GM19463 (cell line): ENCODE measurements at regions not wholly inside any gene's neighbourhood (a gene's known extent, or its start where the extent isn't known, plus 50 kb on each side); places are given as distances from the start of the nearest gene placed in this dataset.

Experiments
- ATAC-seq: cut with Tn5 transposase; IDR thresholded peaks from one replicate; pipeline ENCODE4 v1.9.1; 2021; ENCODE audit warnings: mild to moderate bottlenecking, moderate library complexity; ENCODE audit not compliant: unreplicated experiment

GRCh38 chr21:20661246-20661645 lies 337.0 kb upstream of the NCAM2 start:
- ATAC-seq, result no peak

GRCh38 chr21:20661745-20662422 lies 336.3 kb upstream of the NCAM2 start:
- ATAC-seq, result no peak

- no peak for ATAC-seq
These were observed 335.7 kb upstream of the NCAM2 start for GRCh38 chr21:20662514-20662913.

- no peak for ATAC-seq
These were observed 330.3 kb upstream of the NCAM2 start for GRCh38 chr21:20667931-20668330.

GRCh38 chr21:20685475-20685874 lies 312.7 kb upstream of the NCAM2 start:
- ATAC-seq, result no peak

- ATAC-seq, result no peak
These were observed 299.6 kb upstream of the NCAM2 start for GRCh38 chr21:20698585-20698984.

GRCh38 chr21:20701235-20701634 lies 297.0 kb upstream of the NCAM2 start:
- ATAC-seq, result no peak

- ATAC-seq, result no peak
These were observed 295.0 kb upstream of the NCAM2 start for GRCh38 chr21:20703112-20703767.

- no peak for ATAC-seq
These were observed 277.6 kb upstream of the NCAM2 start for GRCh38 chr21:20720623-20721022.

- no peak for ATAC-seq
These were observed 277.1 kb upstream of the NCAM2 start for GRCh38 chr21:20721151-20721550.

- no peak for ATAC-seq
These were observed 269.5 kb upstream of the NCAM2 start for GRCh38 chr21:20728691-20729090.

GRCh38 chr21:20729376-20729775 lies 268.8 kb upstream of the NCAM2 start:
- no peak for ATAC-seq

- no peak for ATAC-seq
These were observed 267.8 kb upstream of the NCAM2 start for GRCh38 chr21:20730441-20730840.

GRCh38 chr21:20735257-20735656 lies 263.0 kb upstream of the NCAM2 start:
- no peak for ATAC-seq

- no peak for ATAC-seq
These were observed 260.8 kb upstream of the NCAM2 start for GRCh38 chr21:20737227-20737913.

GRCh38 chr21:20739421-20739820 lies 258.8 kb upstream of the NCAM2 start:
- ATAC-seq, result no peak

- no peak for ATAC-seq
These were observed 256.8 kb upstream of the NCAM2 start for GRCh38 chr21:20741445-20741844.

- no peak for ATAC-seq
These were observed 238.0 kb upstream of the NCAM2 start for GRCh38 chr21:20760221-20760620.

GRCh38 chr21:20774737-20775136 lies 223.5 kb upstream of the NCAM2 start:
- ATAC-seq, result no peak

GRCh38 chr21:20779321-20779720 lies 218.9 kb upstream of the NCAM2 start:
- no peak for ATAC-seq

GRCh38 chr21:20783611-20784010 lies 214.6 kb upstream of the NCAM2 start:
- no peak for ATAC-seq
